ENCODE measurements at regions not wholly inside any gene's neighbourhood (a gene's known extent, or its start where the extent isn't known, plus 50 kb on each side); places are given as distances from the start of the nearest gene placed in this dataset.

- no peak overlapping the region for H3K4me2 ChIP-seq
- TF ChIP-seq EZH2 (IDR thresholded peaks at IDR 0.05; ENCODE audit: borderline replicate concordance) (no peak), CTCF (IDR thresholded peaks at IDR 0.05; ENCODE audit: poor library complexity) (peak; percentile 50)
- WGBS (ENCODE audit: low lambda C conversion rate, missing lambda C conversion rate), result 73% methylated on average over 4 of the region's 4 CpGs
Measured at GRCh38 chr13:55245005-55245644, 1895.6 kb upstream of the PRR20A start.

GRCh38 chr13:55255236-55255635, 1885.5 kb upstream of the PRR20A start:
- Histone ChIP-seq H3K79me2 (no peaks in the 10 kb centered on the region), H3K27ac (no peak overlapping the region), H3K36me3 (replicated peaks; ENCODE audit: insufficient read depth, low read depth) (no peaks in the 10 kb centered on the region), H3K4me1 (ENCODE audit: insufficient read depth) (no peaks in the 10 kb centered on the region), H3K27me3 (no peaks in the 10 kb centered on the region), H3K4me3 (no peak overlapping the region), H2AFZ (no peak overlapping the region), H4K20me1 (ENCODE audit: insufficient read depth, poor library complexity, severe bottlenecking) (no peaks in the 10 kb centered on the region), H3K9me3 (ENCODE audit: low read depth) (no peaks in the 10 kb centered on the region), H3K9me2 (replicated peaks; ENCODE audit: insufficient read depth) (no peaks in the 10 kb centered on the region), H3K4me2 (no peak overlapping the region)
- DNase-seq (ENCODE audit: low spot score), result no peak
- 84% methylated on average over 6 of the region's 6 CpGs for WGBS (ENCODE audit: low lambda C conversion rate, missing lambda C conversion rate)
- no peak for TF ChIP-seq EZH2phosphoT487 (IDR thresholded peaks at IDR 0.05; ENCODE audit: low read depth, severe bottlenecking, unreplicated experiment)
- TF ChIP-seq EZH2 (IDR thresholded peaks at IDR 0.05; ENCODE audit: borderline replicate concordance), result no peak
- TF ChIP-seq CTCF (IDR thresholded peaks at IDR 0.05; ENCODE audit: poor library complexity), result no peak

More at GRCh38 chr13:55245005-55245644, 1895.6 kb upstream of the PRR20A start:
- Histone ChIP-seq H3K9me2 (replicated peaks; ENCODE audit: insufficient read depth) (no peaks in the 10 kb centered on the region), H3K36me3 (replicated peaks; ENCODE audit: insufficient read depth, low read depth) (no peaks in the 10 kb centered on the region), H3K27me3 (no peaks in the 10 kb centered on the region), H3K4me3 (no peak overlapping the region), H4K20me1 (ENCODE audit: insufficient read depth, poor library complexity, severe bottlenecking) (no peaks in the 10 kb centered on the region), H3K79me2 (no peaks in the 10 kb centered on the region), H3K4me1 (ENCODE audit: insufficient read depth) (no peaks in the 10 kb centered on the region), H3K9me3 (ENCODE audit: low read depth) (no peaks in the 10 kb centered on the region), H3K27ac (no peak overlapping the region), H2AFZ (no peak overlapping the region)
- DNase-seq (ENCODE audit: low spot score), result peak; percentile 36

- Histone ChIP-seq H3K4me1 (ENCODE audit: insufficient read depth) (no peaks in the 10 kb centered on the region), H3K79me2 (no peaks in the 10 kb centered on the region), H3K27me3 (no peaks in the 10 kb centered on the region), H3K27ac (no peak overlapping the region), H3K9me2 (replicated peaks; ENCODE audit: insufficient read depth) (no peaks in the 10 kb centered on the region), H3K4me2 (no peak overlapping the region), H3K36me3 (replicated peaks; ENCODE audit: insufficient read depth, low read depth) (no peaks in the 10 kb centered on the region), H3K4me3 (no peak overlapping the region), H3K9me3 (ENCODE audit: low read depth) (no peaks in the 10 kb centered on the region), H4K20me1 (ENCODE audit: insufficient read depth, poor library complexity, severe bottlenecking) (no peaks in the 10 kb centered on the region), H2AFZ (no peak overlapping the region)
- TF ChIP-seq EZH2phosphoT487 (IDR thresholded peaks at IDR 0.05; ENCODE audit: low read depth, severe bottlenecking, unreplicated experiment) (no peak), CTCF (IDR thresholded peaks at IDR 0.05; ENCODE audit: poor library complexity) (no peak), EZH2 (IDR thresholded peaks at IDR 0.05; ENCODE audit: borderline replicate concordance) (no peak)
- no peak for DNase-seq (ENCODE audit: low spot score)
- 43% methylated on average over 1 of the region's 1 CpG for WGBS (ENCODE audit: low lambda C conversion rate, missing lambda C conversion rate)
Measured at GRCh38 chr13:55263045-55263444, 1877.7 kb upstream of the PRR20A start.

All from hepatocyte (in vitro differentiated cells).